Myocyte (in vitro differentiated cells): ENCODE measurements at regions not wholly inside any gene's neighbourhood (a gene's known extent, or its start where the extent isn't known, plus 50 kb on each side); places are given as distances from the start of the nearest gene placed in this dataset.
"Not testable (repeated sequence)": the region's sequence is repeated elsewhere in the genome, so short reads cannot be mapped to it uniquely, and the experiment has no call there.

Experiments used
- DNase-seq: peaks from one replicate; pipeline ENCODE4 v3.0.0-alpha.2; 2012; ENCODE audit warnings: low read depth

- DNase-seq: no peak
These were observed 424.0 kb downstream of the NR4A2 start for GRCh38 chr2:155908567-155908966.

GRCh38 chr2:155907211-155907610 lies 425.3 kb downstream of the NR4A2 start:
- DNase-seq: no peak

GRCh38 chr2:155905657-155906056 lies 426.9 kb downstream of the NR4A2 start:
- no peak for DNase-seq

- DNase-seq: no peak
These were observed 427.8 kb downstream of the NR4A2 start for GRCh38 chr2:155904720-155905119.

- no peak for DNase-seq
These were observed 429.9 kb downstream of the NR4A2 start for GRCh38 chr2:155902635-155903034.

DNA sequence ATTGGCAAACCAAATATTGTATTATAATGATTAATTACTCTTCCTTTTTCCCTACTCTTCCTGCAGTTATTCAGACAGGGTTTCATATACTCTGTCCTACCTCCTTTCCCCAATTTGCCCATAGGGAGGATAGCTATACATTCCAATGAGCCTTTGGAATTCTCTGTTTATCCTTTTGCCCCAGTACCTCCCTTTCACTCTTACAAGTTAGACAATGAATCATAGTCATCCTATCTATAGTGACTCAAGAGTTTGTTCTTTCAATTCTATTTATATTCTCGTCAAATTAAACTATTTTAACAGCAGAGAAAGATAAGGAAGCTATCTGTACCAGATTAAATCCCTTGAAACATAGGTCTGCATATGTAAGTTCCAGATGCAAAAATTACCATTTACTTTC lies 437.5 kb downstream of the NR4A2 start:
- DNase-seq: no peak

GRCh38 chr2:155880382-155880781 lies 452.1 kb downstream of the NR4A2 start:
- not testable (repeated sequence) for DNase-seq

DNA sequence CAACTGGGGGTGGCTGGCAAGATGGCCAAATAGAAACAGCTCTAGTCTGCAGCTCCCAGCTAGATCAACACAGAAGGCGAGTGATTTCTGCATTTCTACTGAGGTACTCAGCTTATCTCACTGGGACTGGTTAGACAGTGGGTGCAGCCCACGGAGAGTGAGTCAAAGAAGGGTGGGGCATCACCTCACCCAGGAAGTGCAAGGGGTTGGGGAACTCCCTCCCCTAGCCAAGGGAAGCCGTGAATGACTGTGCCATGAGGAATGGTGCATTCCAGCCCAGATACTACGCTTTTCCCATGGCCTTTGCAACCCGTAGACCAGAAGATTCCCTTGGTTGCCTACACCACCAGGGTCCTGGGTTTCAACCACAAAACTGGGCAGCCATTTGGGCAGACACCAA lies 452.6 kb downstream of the NR4A2 start:
- DNase-seq: not testable (repeated sequence)

DNA sequence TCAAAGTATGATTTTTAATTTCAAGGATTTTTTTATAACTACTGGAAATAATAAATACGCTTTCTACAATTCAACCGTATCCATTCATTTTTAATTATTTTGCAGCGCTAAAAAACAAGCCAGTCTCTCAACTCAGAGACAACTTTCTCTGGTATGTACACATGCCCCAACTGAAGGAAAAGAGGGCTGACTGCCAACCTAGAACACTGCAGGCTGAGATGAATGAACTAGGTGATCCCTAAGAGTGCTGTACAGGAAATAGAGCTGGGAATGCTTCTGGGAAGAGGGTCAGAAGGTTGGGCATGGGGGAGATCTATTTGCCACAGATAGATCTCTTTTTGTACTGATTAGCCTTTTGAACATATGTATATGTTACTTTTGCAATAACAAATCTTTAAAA lies 460.1 kb downstream of the NR4A2 start:
- DNase-seq: no peak

GRCh38 chr2:155871940-155872339 lies 460.6 kb downstream of the NR4A2 start:
- no peak for DNase-seq

DNA sequence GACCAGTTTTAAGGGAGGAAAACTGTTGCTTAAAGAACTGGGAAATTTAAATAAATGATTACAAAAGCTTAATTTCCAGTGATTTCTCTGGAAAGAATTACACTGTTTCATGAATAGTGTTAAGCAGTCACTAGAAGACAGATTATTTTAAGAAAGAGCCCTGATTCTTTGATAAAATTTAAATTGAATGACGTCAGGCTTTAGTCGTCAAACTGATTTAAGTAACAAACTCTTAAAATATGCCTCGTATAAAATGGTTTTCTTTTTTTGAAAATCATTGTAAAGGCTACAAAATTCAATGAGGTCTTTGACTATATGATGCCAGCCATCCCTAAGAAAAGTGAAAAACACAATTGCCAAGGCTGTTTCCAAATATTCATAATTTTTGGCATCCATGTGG lies 465.0 kb downstream of the NR4A2 start:
- no peak for DNase-seq

GRCh38 chr2:155866477-155866876 lies 466.0 kb downstream of the NR4A2 start:
- DNase-seq: no peak

DNA sequence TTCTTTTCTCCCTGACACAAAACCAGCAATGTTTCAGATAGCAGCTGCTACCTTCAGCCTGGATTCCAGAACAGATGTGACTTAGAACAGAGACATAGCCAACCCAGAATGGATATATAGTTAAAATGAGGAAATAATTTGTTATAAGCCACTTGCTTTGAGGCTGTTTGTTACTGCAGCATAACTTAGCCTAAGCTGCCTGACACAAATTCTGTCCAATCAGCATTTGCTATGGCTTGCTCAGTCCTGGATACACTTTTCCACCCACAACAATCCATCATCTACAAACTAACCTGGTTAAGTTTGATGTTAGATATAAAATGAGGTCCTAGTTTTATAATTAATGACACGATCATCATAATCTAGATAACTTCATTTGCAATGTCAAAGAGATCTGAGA lies 480.4 kb downstream of the NR4A2 start:
- DNase-seq: no peak

DNA sequence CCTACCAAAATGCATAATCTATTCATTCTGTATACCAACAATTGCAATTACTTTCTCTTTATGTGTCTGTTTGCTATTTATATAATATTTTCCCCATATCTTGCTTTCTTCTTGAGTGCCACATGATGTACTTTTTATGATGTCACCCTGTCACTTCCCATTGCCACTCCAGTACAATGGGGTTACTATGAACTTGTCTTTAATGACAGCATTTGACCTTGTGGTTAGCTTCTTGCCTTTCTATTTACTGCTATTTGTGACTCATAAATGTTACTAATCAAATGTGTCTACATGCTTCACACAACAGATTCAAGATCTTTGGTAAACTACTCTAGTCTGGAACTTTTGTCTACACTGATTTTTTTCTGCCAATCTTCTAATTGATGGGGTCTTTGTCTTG lies 486.3 kb downstream of the NR4A2 start:
- no peak for DNase-seq

DNA sequence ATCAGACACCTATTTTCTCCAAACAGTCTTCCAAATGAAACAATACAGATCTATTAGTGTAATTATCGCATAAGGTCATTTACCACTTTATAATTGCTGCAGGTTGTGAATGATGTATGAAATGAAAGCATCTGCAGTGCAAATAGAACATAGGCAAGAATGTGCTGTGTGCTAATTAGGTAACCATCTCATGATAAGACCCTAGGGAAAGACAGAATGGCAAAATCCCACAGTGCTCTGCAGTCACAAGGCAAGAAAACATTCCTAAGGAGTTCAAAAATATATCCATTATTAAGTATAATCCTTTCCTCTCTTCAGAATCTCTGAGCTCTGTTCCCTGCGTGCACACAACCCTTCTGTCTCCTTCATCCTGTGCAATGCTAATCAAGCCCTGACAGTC lies 488.1 kb downstream of the NR4A2 start:
- no peak for DNase-seq

DNA sequence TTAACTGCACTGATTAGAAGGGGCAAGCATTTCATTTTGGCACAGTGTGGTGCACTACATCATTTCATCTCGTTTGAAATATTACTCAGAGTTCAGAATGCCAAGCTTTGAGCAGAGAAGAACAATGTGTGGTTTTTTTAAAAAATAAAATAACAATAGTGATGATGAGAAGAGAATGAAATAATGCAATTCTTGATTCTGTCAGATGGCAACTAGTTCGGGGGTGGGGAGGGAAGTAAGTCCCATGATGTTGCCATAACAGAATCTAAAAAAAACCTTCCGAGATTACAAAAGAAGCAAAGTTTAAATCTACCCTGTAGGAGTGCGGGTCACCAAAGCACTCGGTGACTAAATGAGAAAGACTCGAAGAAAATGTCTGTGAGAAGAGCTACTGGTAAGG lies 490.4 kb downstream of the NR4A2 start:
- no peak for DNase-seq

DNA sequence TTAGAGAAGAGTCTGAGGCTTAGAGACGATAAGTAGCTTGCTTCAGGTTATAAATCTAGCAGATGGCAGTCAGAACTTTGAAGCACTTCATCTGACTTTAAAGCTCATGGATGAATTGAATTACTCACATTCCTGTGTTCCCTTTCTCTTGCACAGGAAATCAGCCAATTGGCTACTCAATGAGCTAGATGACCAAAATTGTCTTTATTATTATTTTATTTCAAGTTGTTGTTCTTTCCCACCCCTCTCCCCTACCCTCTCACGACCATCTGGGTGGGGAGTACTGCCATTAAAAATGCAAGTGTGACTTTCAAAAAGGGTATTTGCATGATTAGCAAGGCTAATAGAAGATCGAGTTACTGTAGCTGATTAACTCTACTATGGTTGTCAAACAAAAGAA lies 491.1 kb downstream of the NR4A2 start:
- no peak for DNase-seq

DNA sequence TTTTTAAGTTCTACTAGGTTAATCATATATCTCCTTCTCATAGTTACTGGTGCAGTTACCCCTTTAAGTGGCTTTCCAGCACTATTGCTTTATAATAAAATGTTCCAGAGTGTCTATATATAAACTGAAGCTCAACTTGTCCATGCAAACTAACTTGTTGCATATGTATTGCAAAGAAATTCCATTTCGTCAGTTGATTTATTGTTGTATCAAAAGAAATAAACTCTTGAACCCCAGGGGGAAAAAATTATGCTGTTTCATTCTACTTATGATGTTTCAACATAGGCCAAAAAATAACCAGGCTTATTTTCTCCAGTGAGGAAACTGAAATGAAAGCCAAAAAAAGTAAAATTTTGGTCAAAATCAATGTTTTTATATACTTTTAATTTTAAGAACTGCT lies 491.9 kb downstream of the NR4A2 start:
- no peak for DNase-seq

GRCh38 chr2:155839991-155840390 lies 492.5 kb downstream of the NR4A2 start:
- no peak for DNase-seq

DNA sequence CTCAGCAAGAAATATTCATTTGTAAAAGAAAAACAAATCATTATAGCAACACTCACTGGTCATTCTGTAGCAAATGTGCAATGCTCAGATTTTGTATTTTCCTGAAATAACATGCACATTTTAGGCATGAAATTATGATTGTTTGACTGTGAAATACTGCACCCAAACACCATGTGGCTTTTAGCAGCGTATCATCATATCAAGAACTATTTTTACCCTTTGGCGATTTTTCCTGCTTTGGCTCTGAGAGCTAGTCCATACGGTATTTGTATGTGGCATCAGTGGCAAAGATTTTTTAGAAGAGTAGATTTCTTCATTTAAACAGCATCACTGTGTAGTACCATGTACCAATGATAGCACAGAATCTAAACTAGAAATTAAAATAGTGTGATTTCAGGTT lies 493.1 kb downstream of the NR4A2 start:
- no peak for DNase-seq

- DNase-seq: no peak
These were observed 496.1 kb downstream of the NR4A2 start for GRCh38 chr2:155836439-155836838.

DNA sequence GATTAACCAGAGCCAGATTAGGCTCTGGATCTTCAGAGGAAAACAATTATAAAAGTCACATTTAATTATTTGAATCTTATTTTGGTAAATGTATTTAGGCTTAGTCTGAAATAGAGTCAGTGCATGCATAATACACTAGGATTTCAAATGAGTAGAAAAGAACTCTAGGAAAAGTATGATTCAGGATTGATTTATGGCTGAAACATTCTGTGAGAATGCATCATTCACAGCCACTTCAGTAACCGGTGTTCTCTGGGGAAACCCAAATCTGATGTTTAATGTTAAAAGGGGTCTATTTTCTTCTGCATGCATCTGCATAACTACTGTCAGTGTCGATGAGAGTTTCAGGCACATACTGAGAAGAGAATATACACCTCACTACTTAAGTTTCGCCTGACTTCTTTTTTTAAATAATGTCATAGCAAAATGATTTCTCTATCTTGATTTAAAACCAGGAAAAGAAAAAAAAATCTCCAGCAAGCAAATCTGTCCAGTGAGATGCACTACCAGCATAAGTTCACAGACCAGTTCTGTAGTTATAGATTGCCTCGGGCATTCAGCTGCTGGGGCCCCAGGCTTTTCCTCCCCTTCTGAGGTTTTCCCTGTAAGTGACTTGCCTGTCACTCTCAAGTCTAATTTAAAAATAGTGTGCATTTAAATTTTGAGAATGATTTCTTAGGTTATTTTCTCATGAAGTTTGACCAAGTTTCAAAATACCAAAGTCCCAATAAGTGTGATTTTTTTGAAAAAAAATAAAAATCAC lies 501.5 kb downstream of the NR4A2 start:
- no peak for DNase-seq

- DNase-seq: no peak
These were observed 502.2 kb downstream of the NR4A2 start for GRCh38 chr2:155830351-155830750.

DNA sequence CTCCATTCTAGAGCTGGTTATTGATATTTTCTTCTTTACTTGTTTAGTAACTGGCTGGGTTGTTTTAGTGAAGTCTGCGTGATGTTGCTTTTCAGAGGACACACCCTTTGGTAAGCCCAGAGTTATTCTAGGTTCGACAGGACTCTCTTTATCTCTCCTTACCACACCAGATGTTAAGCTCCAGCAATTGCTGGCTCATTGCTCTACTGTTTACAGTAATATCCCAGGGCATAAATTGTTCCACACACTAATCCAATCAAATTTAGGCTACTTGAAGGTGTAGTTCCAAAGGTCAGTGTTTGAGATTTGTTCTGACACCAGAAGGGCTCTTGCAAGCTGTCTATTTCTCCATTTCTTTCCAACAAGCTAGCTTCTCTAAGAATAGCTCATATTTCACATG lies 506.6 kb downstream of the NR4A2 start:
- DNase-seq: no peak
